Choroid plexus epithelial cell (primary cell): ENCODE measurements at regions not wholly inside any gene's neighbourhood (a gene's known extent, or its start where the extent isn't known, plus 50 kb on each side); places are given as distances from the start of the nearest gene placed in this dataset.
A peak's percentile ranks its signal among the peaks of the same experiment; 100 is the strongest.

Experiments used
- DNase-seq: peaks from one replicate; pipeline ENCODE4 v3.0.0-alpha.2; 2010; ENCODE audit warnings: low read depth
- H3K4me3 ChIP-seq: 2 replicates; pipeline ENCODE4 v1.5.1; 2011; ENCODE audit warnings: low read depth, mild to moderate bottlenecking, control low read depth, low read length, moderate library complexity
- TF ChIP-seq, protein P1 (sequence below): conservative IDR thresholded peaks from 2 replicates; pipeline ENCODE4 v1.5.1; 2011; ENCODE audit warnings: low read depth, mild to moderate bottlenecking, control low read depth, inconsistent platforms, low read length, moderate library complexity

DNA sequence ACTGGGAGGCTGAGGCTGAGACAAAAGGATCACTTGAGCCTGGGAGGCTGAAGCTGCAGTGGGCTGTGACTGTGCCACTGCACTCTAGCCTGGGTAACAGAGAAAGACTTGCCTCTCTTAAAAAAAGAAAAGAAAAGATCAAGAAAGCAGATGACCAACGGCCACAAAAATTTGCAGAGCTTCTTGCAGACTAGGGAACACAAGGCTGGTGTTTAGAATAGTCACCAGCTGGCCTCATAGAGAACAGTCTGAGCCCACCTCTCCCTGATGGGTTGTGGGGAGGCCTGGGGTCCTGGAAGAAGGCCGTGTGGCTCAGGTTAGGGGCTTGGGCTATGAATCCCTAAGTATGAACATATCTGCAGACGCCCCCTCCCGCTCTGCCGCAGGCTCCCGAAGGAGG, 73.7 kb upstream of the MED9 start:
- no peak for DNase-seq
- TF ChIP-seq, protein P1, sequence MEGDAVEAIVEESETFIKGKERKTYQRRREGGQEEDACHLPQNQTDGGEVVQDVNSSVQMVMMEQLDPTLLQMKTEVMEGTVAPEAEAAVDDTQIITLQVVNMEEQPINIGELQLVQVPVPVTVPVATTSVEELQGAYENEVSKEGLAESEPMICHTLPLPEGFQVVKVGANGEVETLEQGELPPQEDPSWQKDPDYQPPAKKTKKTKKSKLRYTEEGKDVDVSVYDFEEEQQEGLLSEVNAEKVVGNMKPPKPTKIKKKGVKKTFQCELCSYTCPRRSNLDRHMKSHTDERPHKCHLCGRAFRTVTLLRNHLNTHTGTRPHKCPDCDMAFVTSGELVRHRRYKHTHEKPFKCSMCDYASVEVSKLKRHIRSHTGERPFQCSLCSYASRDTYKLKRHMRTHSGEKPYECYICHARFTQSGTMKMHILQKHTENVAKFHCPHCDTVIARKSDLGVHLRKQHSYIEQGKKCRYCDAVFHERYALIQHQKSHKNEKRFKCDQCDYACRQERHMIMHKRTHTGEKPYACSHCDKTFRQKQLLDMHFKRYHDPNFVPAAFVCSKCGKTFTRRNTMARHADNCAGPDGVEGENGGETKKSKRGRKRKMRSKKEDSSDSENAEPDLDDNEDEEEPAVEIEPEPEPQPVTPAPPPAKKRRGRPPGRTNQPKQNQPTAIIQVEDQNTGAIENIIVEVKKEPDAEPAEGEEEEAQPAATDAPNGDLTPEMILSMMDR = no peak
- H3K4me3 ChIP-seq = no peak overlapping the region

DNA sequence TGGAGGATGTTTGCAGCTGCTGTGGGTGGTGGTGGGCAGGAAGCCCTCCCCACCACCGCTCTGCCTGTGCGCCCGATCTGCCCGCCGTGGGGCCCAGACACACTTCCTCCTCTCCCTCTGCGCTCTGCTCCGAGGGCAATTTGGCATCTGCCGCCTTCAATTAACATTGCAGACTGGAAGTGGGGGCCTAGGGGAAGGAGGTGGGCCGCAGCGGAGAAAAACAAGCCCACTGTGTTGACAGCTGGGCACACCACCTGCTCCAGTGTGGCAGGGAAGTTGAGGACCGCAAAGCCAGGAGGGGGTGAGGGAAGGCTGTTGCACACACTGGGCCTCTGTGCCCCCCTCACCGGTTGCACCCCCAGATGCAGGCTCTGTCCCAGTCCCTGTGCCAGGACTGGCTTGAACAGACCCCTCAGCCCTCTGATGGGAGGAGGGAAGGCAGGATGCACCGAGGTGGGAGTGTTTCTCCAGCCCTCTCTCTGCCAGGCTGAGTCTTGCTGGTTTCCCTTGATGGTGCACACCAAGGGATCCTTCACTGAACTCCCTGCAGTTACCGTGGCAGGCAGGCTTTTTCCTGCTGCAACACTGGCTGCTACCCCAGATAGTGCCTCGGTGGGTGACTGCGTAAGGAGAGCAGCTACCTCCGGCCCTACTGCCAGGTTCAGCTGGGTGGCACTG, 72.8 kb upstream of the MED9 start:
- no peak for DNase-seq
- TF ChIP-seq, protein P1 = no peak
- no peak overlapping the region for H3K4me3 ChIP-seq

DNA sequence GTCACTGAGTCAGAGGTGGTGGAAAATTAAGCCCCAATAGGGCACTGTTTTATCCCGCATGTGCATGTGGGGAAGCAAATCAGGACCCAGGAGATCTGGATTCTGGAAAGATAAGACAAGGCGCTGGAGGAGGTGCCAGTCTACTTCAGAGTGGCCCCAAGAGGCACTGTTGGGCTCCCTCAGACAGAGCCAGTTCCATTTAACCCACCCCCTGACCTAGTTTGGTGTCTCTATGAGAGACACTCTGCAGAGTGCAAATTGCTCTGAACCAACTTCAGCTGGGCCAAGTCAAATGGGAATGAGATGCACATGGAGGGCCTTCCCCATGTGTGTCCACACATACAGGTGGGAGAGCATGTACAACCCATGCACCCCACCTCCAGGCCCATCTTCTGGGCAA, 71.1 kb upstream of the MED9 start:
- DNase-seq = no peak
- TF ChIP-seq, protein P1 = no peak
- H3K4me3 ChIP-seq = no peak overlapping the region

DNA sequence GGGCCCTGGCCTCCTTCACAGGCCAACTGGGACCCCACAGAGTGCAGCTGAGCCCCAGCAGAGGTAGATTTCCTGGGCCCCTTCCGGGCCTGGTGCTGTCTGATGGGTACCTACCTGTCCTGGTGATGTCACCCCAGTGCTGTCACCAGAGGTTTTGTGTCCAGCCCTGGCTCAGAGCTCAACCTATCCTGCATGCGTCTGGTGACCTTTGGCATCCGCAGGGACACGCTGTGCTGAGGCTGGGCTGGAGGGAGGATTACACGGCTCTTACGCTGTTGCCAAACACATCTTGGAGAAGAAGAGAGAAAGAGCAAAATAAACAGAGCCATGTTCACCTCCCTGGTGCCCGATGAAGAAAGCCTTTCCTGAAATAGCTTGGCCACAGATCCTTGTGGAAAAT, 70.6 kb upstream of the MED9 start:
- DNase-seq = no peak
- H3K4me3 ChIP-seq = no peak overlapping the region
- TF ChIP-seq, protein P1 = no peak

DNA sequence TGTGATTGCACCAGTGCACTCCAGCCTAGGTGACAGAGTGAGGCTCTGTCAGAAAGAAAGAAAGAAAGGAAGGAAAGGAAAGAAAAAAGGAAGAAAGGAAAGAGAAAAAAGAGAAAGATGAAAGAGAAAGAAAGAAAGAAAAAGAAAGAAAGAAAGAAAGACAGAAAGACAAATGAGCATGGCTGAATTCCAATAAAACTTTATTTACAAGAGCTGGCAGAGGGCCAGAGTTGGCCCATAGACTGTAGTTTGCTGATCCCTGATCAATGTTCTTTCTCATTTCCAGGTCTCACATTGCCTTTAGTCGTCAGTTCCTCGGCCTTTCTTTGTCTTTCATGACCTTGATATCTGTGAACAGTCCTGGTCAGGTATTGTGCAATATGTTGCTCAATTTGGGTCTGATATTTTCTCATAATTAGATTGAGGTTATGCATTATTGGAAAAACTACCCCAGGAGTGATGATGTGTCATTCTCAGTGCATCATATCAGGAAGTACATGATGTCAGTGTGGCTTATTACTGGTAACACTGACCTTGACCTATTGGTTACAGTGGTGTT, 68.5 kb upstream of the MED9 start:
- DNase-seq = peak; percentile 57
- no peak overlapping the region for H3K4me3 ChIP-seq
- TF ChIP-seq, protein P1 = no peak

DNA sequence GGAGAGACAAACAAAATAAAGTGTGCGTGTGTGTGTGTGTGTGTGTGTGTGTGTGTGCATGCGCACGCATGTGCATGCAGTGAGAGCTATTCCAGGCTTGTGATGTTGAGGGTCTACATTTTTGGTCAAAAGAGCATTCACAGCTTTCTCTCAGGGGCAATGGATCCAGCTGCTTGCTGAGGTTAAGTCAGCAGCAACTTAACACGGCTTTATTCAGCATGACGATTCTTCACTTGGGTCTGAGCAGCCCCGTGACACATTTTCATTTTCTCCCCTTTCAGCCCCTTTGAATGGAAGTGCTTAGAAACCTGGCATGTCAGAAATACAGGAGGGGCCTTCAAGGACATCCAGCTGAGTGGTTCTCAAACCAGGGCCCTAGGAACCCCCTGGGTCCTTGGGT, 66.4 kb upstream of the MED9 start:
- H3K4me3 ChIP-seq = no peak overlapping the region
- TF ChIP-seq, protein P1 = no peak
- DNase-seq = no peak

DNA sequence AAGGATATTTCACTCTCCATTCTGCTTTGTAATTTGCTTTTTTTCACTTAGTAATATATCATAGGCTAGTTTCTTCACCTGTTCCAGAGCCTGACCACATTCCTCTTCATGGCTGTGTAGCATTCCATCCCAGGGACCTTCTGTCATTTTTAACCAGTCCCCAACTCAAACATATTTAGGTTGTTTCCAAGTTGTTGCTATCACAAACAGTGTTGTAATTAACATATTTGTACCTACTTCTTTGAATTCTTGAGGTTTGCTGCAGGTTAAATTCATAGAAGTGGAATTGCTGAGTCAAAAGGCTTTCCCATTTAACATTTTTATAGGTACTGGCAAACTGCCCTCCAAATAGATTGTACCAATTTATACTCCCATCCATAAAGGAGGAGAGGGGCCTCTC, 65.1 kb upstream of the MED9 start:
- H3K4me3 ChIP-seq = no peak overlapping the region
- no peak for DNase-seq
- TF ChIP-seq, protein P1 = no peak
